GM23338 (cell line): ENCODE measurements at regions not wholly inside any gene's neighbourhood (a gene's known extent, or its start where the extent isn't known, plus 50 kb on each side); places are given as distances from the start of the nearest gene placed in this dataset.

Experiments
- ATAC-seq: fragments of 200-7000 bp; cut with Tn5 transposase; 3 replicates; pipeline ENCODE4 v1.9.1; 2020
- DNase-seq: peaks from one replicate; pipeline ENCODE4 v3.0.0-alpha.2; 2015; ENCODE audit warnings: low spot score
- H2AFZ ChIP-seq: fragments of 200-600 bp; sonication (generic); 2 replicates; pipeline ENCODE4 v1.8.0; 2016; ENCODE audit warnings: antibody characterized with exemption, mild to moderate bottlenecking, moderate library complexity
- H3F3A ChIP-seq: fragments of 200-600 bp; sonication (generic); replicated peaks from 2 replicates; pipeline ENCODE4 v1.8.0; 2017; ENCODE audit warnings: antibody characterized with exemption, mixed run types, low read depth
- H3K27ac ChIP-seq: fragments of 200-600 bp; sonication (generic); 2 replicates; pipeline ENCODE4 v1.6.1; 2016; ENCODE audit warnings: low read depth
- H3K27me3 ChIP-seq: fragments of 200-600 bp; sonication (generic); 2 replicates; pipeline ENCODE4 v1.8.0; 2016; ENCODE audit warnings: mild to moderate bottlenecking, mixed run types, moderate library complexity; ENCODE audit not compliant: insufficient read depth
- H3K36me3 ChIP-seq: fragments of 200-600 bp; sonication (generic); 2 replicates; pipeline ENCODE4 v1.8.0; 2016; ENCODE audit warnings: mild to moderate bottlenecking; ENCODE audit not compliant: insufficient read depth
- H3K4me1 ChIP-seq: fragments of 200-600 bp; sonication (generic); 2 replicates; pipeline ENCODE4 v1.8.0; 2016; ENCODE audit warnings: mild to moderate bottlenecking, moderate library complexity; ENCODE audit not compliant: insufficient read depth
- H3K4me2 ChIP-seq: fragments of 200-600 bp; sonication (generic); 2 replicates; pipeline ENCODE4 v1.7.1; 2017; ENCODE audit warnings: mixed run types
- H3K4me3 ChIP-seq: fragments of 200-600 bp; sonication (generic); 2 replicates; pipeline ENCODE4 v1.6.1; 2016; ENCODE audit warnings: mixed run types
- H3K79me2 ChIP-seq: fragments of 200-600 bp; sonication (generic); replicated peaks from 2 replicates; pipeline ENCODE4 v1.8.0; 2017; ENCODE audit warnings: mild to moderate bottlenecking; ENCODE audit not compliant: insufficient read depth
- H3K9me2 ChIP-seq: fragments of 200-600 bp; sonication (generic); 2 replicates; pipeline ENCODE4 v1.8.0; 2017; ENCODE audit not compliant: insufficient read depth
- H4K20me1 ChIP-seq: fragments of 200-600 bp; sonication (generic); replicated peaks from 2 replicates; pipeline ENCODE4 v1.8.0; 2017; ENCODE audit warnings: mild to moderate bottlenecking; ENCODE audit not compliant: insufficient read depth
- H3K27ac Mint-ChIP-seq: 2 replicates; pipeline ENCODE4 v1.8.0; 2020; ENCODE audit warnings: inconsistent platforms, mild to moderate bottlenecking, moderate library complexity, mixed read lengths
- H3K27me3 Mint-ChIP-seq: 3 replicates; pipeline ENCODE4 v1.8.0; 2022; ENCODE audit warnings: low read depth, mild to moderate bottlenecking, moderate library complexity, mixed read lengths, inconsistent platforms; ENCODE audit not compliant: insufficient read depth, poor library complexity
- H3K36me3 Mint-ChIP-seq: 3 replicates; pipeline ENCODE4 v1.8.0; 2021; ENCODE audit warnings: low read depth, mild to moderate bottlenecking, inconsistent platforms, moderate library complexity, mixed read lengths
- H3K4me1 Mint-ChIP-seq: 3 replicates; pipeline ENCODE4 v1.8.0; 2020; ENCODE audit warnings: mild to moderate bottlenecking, inconsistent platforms, mixed read lengths
- H3K4me3 Mint-ChIP-seq: 3 replicates; pipeline ENCODE4 v1.8.0; 2021; ENCODE audit warnings: moderate library complexity, mild to moderate bottlenecking, inconsistent platforms, mixed read lengths
- H3K9me3 Mint-ChIP-seq: 3 replicates; pipeline ENCODE4 v1.8.0; 2020; ENCODE audit warnings: moderate library complexity, mild to moderate bottlenecking, inconsistent platforms, mixed read lengths
- CREB1 ChIP-seq: fragments of 250-450 bp; sonication (Bioruptor Pico); IDR thresholded peaks from 2 replicates; pipeline ENCODE4 v1.5.0; 2020; ENCODE audit warnings: low read depth, mild to moderate bottlenecking, moderate library complexity
- EZH2 ChIP-seq: fragments of 200-600 bp; sonication (generic); IDR thresholded peaks from one replicate; pipeline ENCODE4 v1.8.0; 2017; ENCODE audit warnings: antibody characterized with exemption, mild to moderate bottlenecking, low read depth; ENCODE audit not compliant: unreplicated experiment
- EZH2phosphoT487 ChIP-seq: fragments of 200-600 bp; sonication (generic); IDR thresholded peaks from one replicate; pipeline ENCODE4 v1.8.1; 2018; ENCODE audit warnings: antibody characterized with exemption; ENCODE audit not compliant: unreplicated experiment
- JUNB ChIP-seq: IDR thresholded peaks from one replicate; pipeline ENCODE4 v1.6.1; 2016; ENCODE audit warnings: antibody characterized with exemption; ENCODE audit not compliant: unreplicated experiment
- NANOG ChIP-seq: IDR thresholded peaks from 2 replicates; pipeline ENCODE4 v1.6.1; 2016; ENCODE audit warnings: antibody characterized with exemption, borderline replicate concordance
- POLR2AphosphoS5 ChIP-seq: IDR thresholded peaks from 2 replicates; pipeline ENCODE4 v1.6.1; 2016; ENCODE audit warnings: antibody characterized with exemption, low read depth
- STAT1 ChIP-seq: IDR thresholded peaks from one replicate; pipeline ENCODE4 v1.6.1; 2016; ENCODE audit warnings: antibody characterized with exemption; ENCODE audit not compliant: unreplicated experiment
- ZNF114 ChIP-seq: fragments of 250-450 bp; sonication (Bioruptor Pico); IDR thresholded peaks from 2 replicates; pipeline ENCODE4 v1.5.0; 2020; ENCODE audit warnings: mild to moderate bottlenecking, moderate library complexity
- ZNF331 ChIP-seq: fragments of 250-450 bp; sonication (Bioruptor Pico); IDR thresholded peaks from 2 replicates; pipeline ENCODE4 v1.5.0; 2020; ENCODE audit warnings: low read depth, mild to moderate bottlenecking, moderate library complexity
- TF ChIP-seq, protein P1 (sequence below), 2 experiments: fragments of 200-600 bp in 1 of 2; sonication (generic) in 1 of 2; conservative IDR thresholded peaks; 2 replicates each; pipeline versions ENCODE4 v1.5.1 to v1.6.1; 2016 to 2017; ENCODE audit warnings: antibody characterized with exemption in 2 of 2, low read depth in 2 of 2, mild to moderate bottlenecking in 2 of 2, moderate library complexity in 1 of 2
- TF ChIP-seq, protein P2 (sequence below): IDR thresholded peaks from one replicate; pipeline ENCODE4 v1.6.1; 2018; ENCODE audit warnings: antibody characterized with exemption; ENCODE audit not compliant: unreplicated experiment
- TF ChIP-seq, protein P3 (sequence below): fragments of 250-450 bp; sonication (Bioruptor Pico); IDR thresholded peaks from 2 replicates; pipeline ENCODE4 v1.5.0; 2020; ENCODE audit warnings: mild to moderate bottlenecking, moderate library complexity
- TF ChIP-seq, protein P4 (sequence below): IDR thresholded peaks from 2 replicates; pipeline ENCODE4 v1.6.1; 2016; ENCODE audit warnings: antibody characterized with exemption

DNA sequence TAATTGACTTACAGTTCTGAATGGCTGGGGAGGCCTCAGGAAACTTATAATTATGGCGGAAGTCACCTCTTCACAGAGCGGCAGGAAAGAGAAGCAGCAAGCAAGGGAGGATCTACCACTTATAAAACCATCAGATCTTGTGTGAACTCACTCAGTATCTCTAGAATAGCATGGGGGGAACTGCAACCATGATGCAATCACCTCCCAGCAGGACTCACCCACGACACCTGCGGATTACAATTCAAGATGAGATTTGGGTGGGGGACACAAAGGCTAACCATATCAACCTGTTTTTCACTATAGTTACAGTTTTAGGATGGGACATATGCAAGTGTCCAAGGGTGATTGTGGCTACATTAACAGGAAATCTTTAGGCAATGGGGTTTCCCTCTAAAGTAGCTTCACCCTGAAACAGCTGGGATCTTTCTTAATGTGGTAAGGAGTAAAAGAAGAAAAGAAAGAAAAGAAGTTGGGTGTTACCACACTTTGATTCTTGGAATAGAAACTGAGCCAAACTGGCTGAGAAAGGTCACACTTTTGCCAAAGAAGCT, 453.8 kb downstream of the OTOL1 start:
- Mint-ChIP-seq H3K9me3 (peaks cover 2% of the 10 kb centered on the region), H3K4me1 (no peaks in the 10 kb centered on the region), H3K27ac (no peak overlapping the region), H3K4me3 (no peak overlapping the region), H3K27me3 (no peaks in the 10 kb centered on the region), H3K36me3 (peaks cover under 1% of the 10 kb centered on the region; the same call in 1 of the 3 replicates)
- Histone ChIP-seq H3K4me2 (no peak overlapping the region), H3K79me2 (no peaks in the 10 kb centered on the region), H3K4me1 (no peaks in the 10 kb centered on the region), H2AFZ (no peak overlapping the region), H3K9me2 (no peaks in the 10 kb centered on the region), H3K4me3 (no peak overlapping the region), H3K27ac (no peak overlapping the region), H3K27me3 (no peaks in the 10 kb centered on the region), H3F3A (no peaks in the 10 kb centered on the region), H4K20me1 (no peaks in the 10 kb centered on the region), H3K36me3 (no peaks in the 10 kb centered on the region)
- DNase-seq (no peak), ATAC-seq (no peak)
- TF ChIP-seq, protein P1, sequence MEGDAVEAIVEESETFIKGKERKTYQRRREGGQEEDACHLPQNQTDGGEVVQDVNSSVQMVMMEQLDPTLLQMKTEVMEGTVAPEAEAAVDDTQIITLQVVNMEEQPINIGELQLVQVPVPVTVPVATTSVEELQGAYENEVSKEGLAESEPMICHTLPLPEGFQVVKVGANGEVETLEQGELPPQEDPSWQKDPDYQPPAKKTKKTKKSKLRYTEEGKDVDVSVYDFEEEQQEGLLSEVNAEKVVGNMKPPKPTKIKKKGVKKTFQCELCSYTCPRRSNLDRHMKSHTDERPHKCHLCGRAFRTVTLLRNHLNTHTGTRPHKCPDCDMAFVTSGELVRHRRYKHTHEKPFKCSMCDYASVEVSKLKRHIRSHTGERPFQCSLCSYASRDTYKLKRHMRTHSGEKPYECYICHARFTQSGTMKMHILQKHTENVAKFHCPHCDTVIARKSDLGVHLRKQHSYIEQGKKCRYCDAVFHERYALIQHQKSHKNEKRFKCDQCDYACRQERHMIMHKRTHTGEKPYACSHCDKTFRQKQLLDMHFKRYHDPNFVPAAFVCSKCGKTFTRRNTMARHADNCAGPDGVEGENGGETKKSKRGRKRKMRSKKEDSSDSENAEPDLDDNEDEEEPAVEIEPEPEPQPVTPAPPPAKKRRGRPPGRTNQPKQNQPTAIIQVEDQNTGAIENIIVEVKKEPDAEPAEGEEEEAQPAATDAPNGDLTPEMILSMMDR (conservative IDR thresholded peaks at IDR 0.05; ENCODE audit: low read depth in 2 of 2), result no peak
- TF ChIP-seq ZNF331 (CRISPR knock-in tag) (no peak), EZH2phosphoT487 (no peak), NANOG (no peak), POLR2AphosphoS5 (no peak), JUNB (no peak), ZNF114 (CRISPR knock-in tag) (no peak), STAT1 (no peak), CREB1 (CRISPR knock-in tag) (no peak), EZH2 (no peak)
- TF ChIP-seq, protein P2, sequence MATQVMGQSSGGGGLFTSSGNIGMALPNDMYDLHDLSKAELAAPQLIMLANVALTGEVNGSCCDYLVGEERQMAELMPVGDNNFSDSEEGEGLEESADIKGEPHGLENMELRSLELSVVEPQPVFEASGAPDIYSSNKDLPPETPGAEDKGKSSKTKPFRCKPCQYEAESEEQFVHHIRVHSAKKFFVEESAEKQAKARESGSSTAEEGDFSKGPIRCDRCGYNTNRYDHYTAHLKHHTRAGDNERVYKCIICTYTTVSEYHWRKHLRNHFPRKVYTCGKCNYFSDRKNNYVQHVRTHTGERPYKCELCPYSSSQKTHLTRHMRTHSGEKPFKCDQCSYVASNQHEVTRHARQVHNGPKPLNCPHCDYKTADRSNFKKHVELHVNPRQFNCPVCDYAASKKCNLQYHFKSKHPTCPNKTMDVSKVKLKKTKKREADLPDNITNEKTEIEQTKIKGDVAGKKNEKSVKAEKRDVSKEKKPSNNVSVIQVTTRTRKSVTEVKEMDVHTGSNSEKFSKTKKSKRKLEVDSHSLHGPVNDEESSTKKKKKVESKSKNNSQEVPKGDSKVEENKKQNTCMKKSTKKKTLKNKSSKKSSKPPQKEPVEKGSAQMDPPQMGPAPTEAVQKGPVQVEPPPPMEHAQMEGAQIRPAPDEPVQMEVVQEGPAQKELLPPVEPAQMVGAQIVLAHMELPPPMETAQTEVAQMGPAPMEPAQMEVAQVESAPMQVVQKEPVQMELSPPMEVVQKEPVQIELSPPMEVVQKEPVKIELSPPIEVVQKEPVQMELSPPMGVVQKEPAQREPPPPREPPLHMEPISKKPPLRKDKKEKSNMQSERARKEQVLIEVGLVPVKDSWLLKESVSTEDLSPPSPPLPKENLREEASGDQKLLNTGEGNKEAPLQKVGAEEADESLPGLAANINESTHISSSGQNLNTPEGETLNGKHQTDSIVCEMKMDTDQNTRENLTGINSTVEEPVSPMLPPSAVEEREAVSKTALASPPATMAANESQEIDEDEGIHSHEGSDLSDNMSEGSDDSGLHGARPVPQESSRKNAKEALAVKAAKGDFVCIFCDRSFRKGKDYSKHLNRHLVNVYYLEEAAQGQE, result no peak
- TF ChIP-seq, protein P3, sequence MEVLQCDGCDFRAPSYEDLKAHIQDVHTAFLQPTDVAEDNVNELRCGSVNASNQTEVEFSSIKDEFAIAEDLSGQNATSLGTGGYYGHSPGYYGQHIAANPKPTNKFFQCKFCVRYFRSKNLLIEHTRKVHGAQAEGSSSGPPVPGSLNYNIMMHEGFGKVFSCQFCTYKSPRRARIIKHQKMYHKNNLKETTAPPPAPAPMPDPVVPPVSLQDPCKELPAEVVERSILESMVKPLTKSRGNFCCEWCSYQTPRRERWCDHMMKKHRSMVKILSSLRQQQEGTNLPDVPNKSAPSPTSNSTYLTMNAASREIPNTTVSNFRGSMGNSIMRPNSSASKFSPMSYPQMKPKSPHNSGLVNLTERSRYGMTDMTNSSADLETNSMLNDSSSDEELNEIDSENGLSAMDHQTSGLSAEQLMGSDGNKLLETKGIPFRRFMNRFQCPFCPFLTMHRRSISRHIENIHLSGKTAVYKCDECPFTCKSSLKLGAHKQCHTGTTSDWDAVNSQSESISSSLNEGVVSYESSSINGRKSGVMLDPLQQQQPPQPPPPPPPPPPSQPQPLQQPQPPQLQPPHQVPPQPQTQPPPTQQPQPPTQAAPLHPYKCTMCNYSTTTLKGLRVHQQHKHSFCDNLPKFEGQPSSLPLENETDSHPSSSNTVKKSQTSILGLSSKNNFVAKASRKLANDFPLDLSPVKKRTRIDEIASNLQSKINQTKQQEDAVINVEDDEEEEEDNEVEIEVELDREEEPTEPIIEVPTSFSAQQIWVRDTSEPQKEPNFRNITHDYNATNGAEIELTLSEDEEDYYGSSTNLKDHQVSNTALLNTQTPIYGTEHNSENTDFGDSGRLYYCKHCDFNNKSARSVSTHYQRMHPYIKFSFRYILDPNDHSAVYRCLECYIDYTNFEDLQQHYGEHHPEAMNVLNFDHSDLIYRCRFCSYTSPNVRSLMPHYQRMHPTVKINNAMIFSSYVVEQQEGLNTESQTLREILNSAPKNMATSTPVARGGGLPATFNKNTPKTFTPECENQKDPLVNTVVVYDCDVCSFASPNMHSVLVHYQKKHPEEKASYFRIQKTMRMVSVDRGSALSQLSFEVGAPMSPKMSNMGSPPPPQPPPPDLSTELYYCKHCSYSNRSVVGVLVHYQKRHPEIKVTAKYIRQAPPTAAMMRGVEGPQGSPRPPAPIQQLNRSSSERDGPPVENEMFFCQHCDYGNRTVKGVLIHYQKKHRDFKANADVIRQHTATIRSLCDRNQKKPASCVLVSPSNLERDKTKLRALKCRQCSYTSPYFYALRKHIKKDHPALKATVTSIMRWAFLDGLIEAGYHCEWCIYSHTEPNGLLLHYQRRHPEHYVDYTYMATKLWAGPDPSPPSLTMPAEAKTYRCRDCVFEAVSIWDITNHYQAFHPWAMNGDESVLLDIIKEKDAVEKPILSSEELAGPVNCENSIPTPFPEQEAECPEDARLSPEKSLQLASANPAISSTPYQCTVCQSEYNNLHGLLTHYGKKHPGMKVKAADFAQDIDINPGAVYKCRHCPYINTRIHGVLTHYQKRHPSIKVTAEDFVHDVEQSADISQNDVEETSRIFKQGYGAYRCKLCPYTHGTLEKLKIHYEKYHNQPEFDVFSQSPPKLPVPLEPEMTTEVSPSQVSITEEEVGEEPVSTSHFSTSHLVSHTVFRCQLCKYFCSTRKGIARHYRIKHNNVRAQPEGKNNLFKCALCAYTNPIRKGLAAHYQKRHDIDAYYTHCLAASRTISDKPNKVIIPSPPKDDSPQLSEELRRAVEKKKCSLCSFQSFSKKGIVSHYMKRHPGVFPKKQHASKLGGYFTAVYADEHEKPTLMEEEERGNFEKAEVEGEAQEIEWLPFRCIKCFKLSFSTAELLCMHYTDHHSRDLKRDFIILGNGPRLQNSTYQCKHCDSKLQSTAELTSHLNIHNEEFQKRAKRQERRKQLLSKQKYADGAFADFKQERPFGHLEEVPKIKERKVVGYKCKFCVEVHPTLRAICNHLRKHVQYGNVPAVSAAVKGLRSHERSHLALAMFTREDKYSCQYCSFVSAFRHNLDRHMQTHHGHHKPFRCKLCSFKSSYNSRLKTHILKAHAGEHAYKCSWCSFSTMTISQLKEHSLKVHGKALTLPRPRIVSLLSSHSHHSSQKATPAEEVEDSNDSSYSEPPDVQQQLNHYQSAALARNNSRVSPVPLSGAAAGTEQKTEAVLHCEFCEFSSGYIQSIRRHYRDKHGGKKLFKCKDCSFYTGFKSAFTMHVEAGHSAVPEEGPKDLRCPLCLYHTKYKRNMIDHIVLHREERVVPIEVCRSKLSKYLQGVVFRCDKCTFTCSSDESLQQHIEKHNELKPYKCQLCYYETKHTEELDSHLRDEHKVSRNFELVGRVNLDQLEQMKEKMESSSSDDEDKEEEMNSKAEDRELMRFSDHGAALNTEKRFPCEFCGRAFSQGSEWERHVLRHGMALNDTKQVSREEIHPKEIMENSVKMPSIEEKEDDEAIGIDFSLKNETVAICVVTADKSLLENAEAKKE (CRISPR knock-in tag), result no peak
- TF ChIP-seq, protein P4, sequence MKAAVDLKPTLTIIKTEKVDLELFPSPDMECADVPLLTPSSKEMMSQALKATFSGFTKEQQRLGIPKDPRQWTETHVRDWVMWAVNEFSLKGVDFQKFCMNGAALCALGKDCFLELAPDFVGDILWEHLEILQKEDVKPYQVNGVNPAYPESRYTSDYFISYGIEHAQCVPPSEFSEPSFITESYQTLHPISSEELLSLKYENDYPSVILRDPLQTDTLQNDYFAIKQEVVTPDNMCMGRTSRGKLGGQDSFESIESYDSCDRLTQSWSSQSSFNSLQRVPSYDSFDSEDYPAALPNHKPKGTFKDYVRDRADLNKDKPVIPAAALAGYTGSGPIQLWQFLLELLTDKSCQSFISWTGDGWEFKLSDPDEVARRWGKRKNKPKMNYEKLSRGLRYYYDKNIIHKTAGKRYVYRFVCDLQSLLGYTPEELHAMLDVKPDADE, result no peak
